ENCODE measurements at regions not wholly inside any gene's neighbourhood (a gene's known extent, or its start where the extent isn't known, plus 50 kb on each side); places are given as distances from the start of the nearest gene placed in this dataset.
"Not testable (repeated sequence)": the region's sequence is repeated elsewhere in the genome, so short reads cannot be mapped to it uniquely, and the experiment has no call there.

DNA sequence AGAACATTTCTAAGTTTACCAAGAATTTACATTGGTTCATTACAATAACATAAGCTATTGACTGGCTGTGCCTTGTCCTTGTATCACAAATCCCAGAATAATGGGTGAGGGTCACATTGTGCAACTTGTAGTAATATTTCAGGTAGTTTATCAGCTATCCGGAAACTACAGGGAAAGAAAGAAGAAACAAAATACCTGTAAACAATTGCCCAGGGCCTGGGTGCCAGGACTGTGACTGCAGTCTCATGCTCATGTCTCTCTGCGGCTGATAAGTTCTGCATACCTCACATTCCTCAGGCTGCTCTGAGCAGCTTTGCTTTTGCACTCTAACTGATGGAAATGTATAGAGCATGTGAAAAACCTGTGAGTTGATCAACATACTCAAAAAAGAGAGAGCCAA lies 131.8 kb upstream of the TRIM24 start:
- no peaks in the 10 kb centered on the region for H3K27me3 ChIP-seq
- H3K27ac ChIP-seq: no peak overlapping the region
- ATAC-seq (peak; percentile 30), DNase-seq (no peak)
- intact Hi-C loops (cut with DNase I): no loop called here
- H3K36me3 ChIP-seq: no peaks in the 10 kb centered on the region
- peaks cover 18% of the 10 kb centered on the region for H3K9me3 ChIP-seq
- TF ChIP-seq, protein P1, sequence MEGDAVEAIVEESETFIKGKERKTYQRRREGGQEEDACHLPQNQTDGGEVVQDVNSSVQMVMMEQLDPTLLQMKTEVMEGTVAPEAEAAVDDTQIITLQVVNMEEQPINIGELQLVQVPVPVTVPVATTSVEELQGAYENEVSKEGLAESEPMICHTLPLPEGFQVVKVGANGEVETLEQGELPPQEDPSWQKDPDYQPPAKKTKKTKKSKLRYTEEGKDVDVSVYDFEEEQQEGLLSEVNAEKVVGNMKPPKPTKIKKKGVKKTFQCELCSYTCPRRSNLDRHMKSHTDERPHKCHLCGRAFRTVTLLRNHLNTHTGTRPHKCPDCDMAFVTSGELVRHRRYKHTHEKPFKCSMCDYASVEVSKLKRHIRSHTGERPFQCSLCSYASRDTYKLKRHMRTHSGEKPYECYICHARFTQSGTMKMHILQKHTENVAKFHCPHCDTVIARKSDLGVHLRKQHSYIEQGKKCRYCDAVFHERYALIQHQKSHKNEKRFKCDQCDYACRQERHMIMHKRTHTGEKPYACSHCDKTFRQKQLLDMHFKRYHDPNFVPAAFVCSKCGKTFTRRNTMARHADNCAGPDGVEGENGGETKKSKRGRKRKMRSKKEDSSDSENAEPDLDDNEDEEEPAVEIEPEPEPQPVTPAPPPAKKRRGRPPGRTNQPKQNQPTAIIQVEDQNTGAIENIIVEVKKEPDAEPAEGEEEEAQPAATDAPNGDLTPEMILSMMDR (IDR thresholded peaks at IDR 0.05): no peak
- H3K4me3 ChIP-seq: no peak overlapping the region
- no peaks in the 10 kb centered on the region for H3K4me1 ChIP-seq

DNA sequence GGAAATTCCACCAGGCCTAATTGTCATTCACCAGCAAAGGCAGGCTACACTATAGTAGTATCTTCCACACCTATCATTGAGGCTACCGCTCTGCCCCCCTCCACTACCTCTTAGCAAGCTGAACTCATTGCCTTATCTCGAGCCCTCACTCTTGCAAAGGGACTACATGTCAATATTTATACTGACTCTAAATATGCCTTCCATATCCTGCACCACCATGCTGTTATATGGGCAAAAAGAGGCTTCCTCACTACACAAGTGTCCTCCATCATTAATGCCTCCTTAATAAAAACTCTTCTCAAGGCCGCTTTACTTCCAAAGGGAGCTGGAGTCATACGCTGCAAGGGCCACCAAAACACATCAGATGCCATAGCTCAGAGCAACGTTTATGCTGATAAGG lies 127.2 kb upstream of the TRIM24 start:
- intact Hi-C loops (cut with DNase I); ATAC-seq; H3K27me3 ChIP-seq; H3K36me3 ChIP-seq; H3K4me3 ChIP-seq; DNase-seq; H3K27ac ChIP-seq; H3K4me1 ChIP-seq: not testable (repeated sequence)
- H3K9me3 ChIP-seq: peaks cover 21% of the 10 kb centered on the region

DNA sequence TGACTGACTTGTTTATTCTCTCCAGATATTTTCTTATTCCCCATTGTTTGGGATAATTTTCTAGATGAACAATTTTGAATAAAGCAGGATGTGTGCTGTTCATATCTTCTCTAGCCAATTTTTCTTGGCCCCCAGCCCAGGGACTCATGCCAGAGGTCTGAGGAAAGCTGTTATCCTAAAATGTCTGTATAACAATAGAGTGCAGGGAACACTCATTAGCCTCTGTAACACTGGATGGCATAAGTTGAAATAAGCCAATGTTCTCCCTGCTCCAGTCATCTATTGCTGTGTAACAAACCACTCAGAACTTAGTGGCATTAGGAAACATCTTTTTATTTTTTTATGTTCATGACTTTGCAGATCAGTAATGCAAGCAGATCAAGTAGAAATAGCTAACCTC lies 121.7 kb upstream of the TRIM24 start:
- intact Hi-C loops (cut with DNase I): no loop called here
- H3K27ac ChIP-seq: no peak overlapping the region
- TF ChIP-seq, protein P1 (IDR thresholded peaks at IDR 0.05): no peak
- H3K36me3 ChIP-seq: no peaks in the 10 kb centered on the region
- H3K4me1 ChIP-seq: no peaks in the 10 kb centered on the region
- H3K9me3 ChIP-seq: peaks cover 10% of the 10 kb centered on the region
- H3K4me3 ChIP-seq: no peak overlapping the region
- H3K27me3 ChIP-seq: no peaks in the 10 kb centered on the region
- DNase-seq: no peak
- ATAC-seq: no peak

DNA sequence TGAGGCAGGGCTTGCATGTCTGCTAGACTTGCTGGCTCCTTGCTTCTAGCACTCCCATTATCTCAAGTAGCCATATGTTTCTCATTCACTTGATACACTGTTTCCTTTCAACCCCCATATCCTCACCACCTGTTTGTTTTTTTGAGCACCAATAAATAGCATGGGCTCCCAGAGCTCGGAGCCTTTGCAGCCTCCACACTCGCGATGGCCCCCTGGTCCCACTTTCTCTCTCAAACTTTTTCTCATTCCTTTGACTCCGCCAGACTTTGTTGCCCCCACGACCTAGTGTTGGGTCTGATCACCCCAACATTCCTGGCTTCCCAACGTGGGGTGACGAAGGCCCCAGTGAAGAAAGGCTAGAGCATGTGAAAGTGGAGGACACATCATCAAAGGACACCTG lies 120.8 kb upstream of the TRIM24 start:
- ATAC-seq; H3K4me3 ChIP-seq; H3K27me3 ChIP-seq; DNase-seq; H3K36me3 ChIP-seq; H3K9me3 ChIP-seq; H3K4me1 ChIP-seq; intact Hi-C loops (cut with DNase I): not testable (repeated sequence)
- H3K27ac ChIP-seq: peak overlapping the region; percentile 1

DNA sequence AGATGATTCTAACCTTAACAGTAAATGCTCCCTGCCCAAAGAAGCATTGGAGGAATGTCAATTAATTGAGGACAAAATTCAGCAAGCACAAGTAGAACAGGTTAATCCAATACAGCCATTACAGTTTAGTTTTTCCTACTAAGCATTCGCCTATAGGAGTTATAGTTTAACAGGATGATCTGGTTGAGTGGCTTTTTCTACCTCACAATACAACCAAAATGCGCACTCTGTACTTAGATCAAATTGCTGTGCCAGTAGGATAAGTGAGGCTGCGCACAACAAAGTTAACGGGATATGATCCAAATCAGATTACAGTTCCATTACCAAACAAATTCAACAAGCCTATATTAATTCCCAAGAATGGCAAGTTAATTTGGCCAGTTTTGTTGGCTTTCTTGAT lies 117.1 kb upstream of the TRIM24 start:
- Histone ChIP-seq H3K4me1 (no peaks in the 10 kb centered on the region), H3K27me3 (no peaks in the 10 kb centered on the region), H3K9me3 (no peaks in the 10 kb centered on the region), H3K27ac (no peak overlapping the region), H3K36me3 (no peaks in the 10 kb centered on the region), H3K4me3 (no peak overlapping the region)
- no peak for DNase-seq
- no peak for ATAC-seq
- intact Hi-C loops (cut with DNase I): no loop called here
- TF ChIP-seq, protein P1 (IDR thresholded peaks at IDR 0.05): no peak

DNA sequence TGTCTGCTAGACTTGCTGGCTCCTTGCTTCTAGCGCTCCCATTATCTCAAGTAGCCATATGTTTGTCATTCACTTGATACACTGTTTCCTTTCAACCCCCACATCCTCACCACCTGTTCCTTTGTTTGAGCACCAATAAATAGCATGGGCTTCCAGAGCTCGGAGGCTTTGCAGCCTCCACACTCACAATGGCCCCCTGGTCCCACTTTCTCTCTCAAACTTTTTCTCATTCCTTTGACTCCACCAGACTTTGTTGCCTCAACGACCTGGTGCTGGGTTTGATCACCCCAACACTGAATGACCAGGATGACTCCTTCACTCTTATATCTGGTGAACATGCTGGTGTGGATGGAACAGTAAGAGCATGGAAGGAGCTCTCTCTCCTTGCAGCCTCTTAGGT lies 114.5 kb upstream of the TRIM24 start:
- Histone ChIP-seq H3K27me3 (no peaks in the 10 kb centered on the region), H3K4me1 (no peaks in the 10 kb centered on the region), H3K36me3 (no peaks in the 10 kb centered on the region), H3K4me3 (no peak overlapping the region), H3K9me3 (no peaks in the 10 kb centered on the region), H3K27ac (no peak overlapping the region)
- TF ChIP-seq, protein P1 (IDR thresholded peaks at IDR 0.05): no peak
- DNase-seq: no peak
- intact Hi-C loops (cut with DNase I): no loop called here
- ATAC-seq: no peak

DNA sequence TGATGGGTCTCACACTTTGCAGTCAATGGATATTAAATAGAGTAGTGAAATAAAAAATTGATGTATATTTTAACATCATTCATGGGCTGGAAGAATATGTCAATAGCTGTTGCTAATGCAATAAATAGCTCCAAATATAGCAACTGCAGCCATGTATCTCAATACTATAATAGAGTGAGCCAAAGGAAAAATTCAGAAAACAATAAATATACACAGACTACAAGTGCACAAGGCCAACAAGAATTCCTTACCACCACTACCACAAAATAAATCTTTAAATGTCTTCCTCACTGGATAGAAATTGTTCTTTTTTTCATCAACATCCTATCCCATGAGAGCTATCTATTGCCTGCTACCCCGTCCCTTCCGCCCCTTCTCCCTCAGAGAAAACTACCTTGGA lies 113.1 kb upstream of the TRIM24 start:
- intact Hi-C loops (cut with DNase I): no loop called here
- no peak for ATAC-seq
- no peak for DNase-seq
- no peaks in the 10 kb centered on the region for H3K36me3 ChIP-seq
- no peak overlapping the region for H3K27ac ChIP-seq
- H3K9me3 ChIP-seq: peaks cover 3% of the 10 kb centered on the region
- TF ChIP-seq, protein P1 (IDR thresholded peaks at IDR 0.05): no peak
- no peak overlapping the region for H3K4me3 ChIP-seq
- no peaks in the 10 kb centered on the region for H3K27me3 ChIP-seq
- no peaks in the 10 kb centered on the region for H3K4me1 ChIP-seq

Measured in upper lobe of right lung (tissue), 1 donor.